Liver (tissue), 7 donors: ENCODE measurements at regions not wholly inside any gene's neighbourhood (a gene's known extent, or its start where the extent isn't known, plus 50 kb on each side); places are given as distances from the start of the nearest gene placed in this dataset.

ENCODE experiments used
- DNase-seq: peaks from one replicate; pipeline ENCODE4 v3.0.0-alpha.2; 2017; ENCODE audit warnings: low spot score
- H3K27ac ChIP-seq, 2 donors: one replicate each; pipeline ENCODE4 v1.7.0; 2013; ENCODE audit warnings: inconsistent platforms in 2 of 2, low read length in 2 of 2, control low read depth in 1 of 2, low read depth in 1 of 2, mild to moderate bottlenecking in 1 of 2
- H3K27me3 ChIP-seq, 4 donors: one replicate each; pipeline versions ENCODE4 v1.6.1 to v1.7.0; 2013; ENCODE audit warnings: low read length in 3 of 4, inconsistent platforms in 1 of 4, mild to moderate bottlenecking in 1 of 4, moderate library complexity in 1 of 4; ENCODE audit not compliant: control insufficient read depth in 4 of 4, insufficient read depth in 4 of 4
- H3K36me3 ChIP-seq, 4 donors: one replicate each; pipeline versions ENCODE4 v1.6.1 to v1.7.0; 2013; ENCODE audit warnings: low read length in 3 of 4, mild to moderate bottlenecking in 3 of 4, low read depth in 1 of 4, moderate library complexity in 1 of 4; ENCODE audit not compliant: control insufficient read depth in 4 of 4, insufficient read depth in 3 of 4
- H3K4me1 ChIP-seq, 4 donors: one replicate each; pipeline versions ENCODE4 v1.6.1 to v1.7.0; 2013; ENCODE audit warnings: low read length in 3 of 4, mild to moderate bottlenecking in 3 of 4, moderate library complexity in 1 of 4; ENCODE audit not compliant: control insufficient read depth in 4 of 4, insufficient read depth in 4 of 4
- H3K4me3 ChIP-seq, 3 donors: one replicate each; pipeline versions ENCODE4 v1.6.1 to v1.7.0; 2013; ENCODE audit warnings: low read length in 3 of 3, control low read depth in 1 of 3, low read depth in 1 of 3, mild to moderate bottlenecking in 1 of 3
- H3K9ac ChIP-seq, 2 donors: one replicate each; pipeline ENCODE4 v1.7.0; 2013; ENCODE audit warnings: low read length in 2 of 2, mild to moderate bottlenecking in 2 of 2, moderate library complexity in 2 of 2, control low read depth in 1 of 2, low read depth in 1 of 2
- H3K9me3 ChIP-seq, 4 donors: one replicate each; pipeline versions ENCODE4 v1.6.1 to v1.7.0; 2013; ENCODE audit warnings: low read length in 3 of 4; ENCODE audit not compliant: control insufficient read depth in 4 of 4
- EGR1 ChIP-seq, 2 donors: IDR thresholded peaks; 2 replicates each; pipeline ENCODE4 v1.6.1; 2016 to 2018; ENCODE audit warnings: antibody characterized with exemption in 2 of 2, low read depth in 2 of 2
- FOXA2 ChIP-seq: IDR thresholded peaks from 2 replicates; pipeline ENCODE4 v1.6.1; 2016; ENCODE audit warnings: antibody characterized with exemption
- GABPA ChIP-seq, 2 donors: IDR thresholded peaks in 1 of 2; conservative IDR thresholded peaks in 1 of 2; 2 replicates each; pipeline ENCODE4 v1.6.1; 2016; ENCODE audit warnings: antibody characterized with exemption in 2 of 2, mild to moderate bottlenecking in 1 of 2, moderate library complexity in 1 of 2
- HNF4A ChIP-seq, 2 donors: conservative IDR thresholded peaks; 2 replicates each; pipeline ENCODE4 v1.6.1; 2016; ENCODE audit warnings: antibody characterized with exemption in 2 of 2, mild to moderate bottlenecking in 2 of 2
- HNF4G ChIP-seq: IDR thresholded peaks from 2 replicates; pipeline ENCODE4 v1.6.1; 2016; ENCODE audit warnings: antibody characterized with exemption
- JUND ChIP-seq, 2 donors: IDR thresholded peaks; 2 replicates each; pipeline ENCODE4 v1.6.1; 2016; ENCODE audit warnings: antibody characterized with exemption in 2 of 2
- NR2F2 ChIP-seq: IDR thresholded peaks from 2 replicates; pipeline ENCODE4 v1.6.1; 2016; ENCODE audit warnings: antibody characterized with exemption
- RAD21 ChIP-seq, 2 donors: IDR thresholded peaks; 2 replicates each; pipeline ENCODE4 v1.6.1; 2016; ENCODE audit warnings: antibody characterized with exemption in 2 of 2, mild to moderate bottlenecking in 2 of 2
- REST ChIP-seq: IDR thresholded peaks from 2 replicates; pipeline ENCODE4 v1.6.1; 2016; ENCODE audit warnings: antibody characterized with exemption, mild to moderate bottlenecking
- RXRA ChIP-seq, 2 donors: IDR thresholded peaks; 2 replicates each; pipeline ENCODE4 v1.6.1; 2017 to 2018; ENCODE audit warnings: antibody characterized with exemption in 2 of 2, mild to moderate bottlenecking in 1 of 2
- SP1 ChIP-seq: IDR thresholded peaks from 2 replicates; pipeline ENCODE4 v1.6.1; 2018; ENCODE audit warnings: antibody characterized with exemption, mild to moderate bottlenecking
- TAF1 ChIP-seq: conservative IDR thresholded peaks from 2 replicates; pipeline ENCODE4 v1.6.1; 2016; ENCODE audit warnings: antibody characterized with exemption, mild to moderate bottlenecking
- YY1 ChIP-seq: IDR thresholded peaks from 2 replicates; pipeline ENCODE4 v1.6.1; 2016; ENCODE audit warnings: antibody characterized with exemption, mild to moderate bottlenecking
- ZBTB33 ChIP-seq: IDR thresholded peaks from 2 replicates; pipeline ENCODE4 v1.6.1; 2016; ENCODE audit warnings: antibody characterized with exemption
- WGBS: extraction: QIAGEN DNeasy Blood & Tissue Kit; methylation state at CpG from one replicate; pipeline ENCODE4 v1.1.7; 2013; 5-methylcytosine and 5-hydroxymethylcytosine counted together
- TF ChIP-seq, protein P1 (sequence below): IDR thresholded peaks from 2 replicates; pipeline ENCODE4 v1.6.1; 2016; ENCODE audit warnings: antibody characterized with exemption
- TF ChIP-seq, protein P2 (sequence below): IDR thresholded peaks from 2 replicates; pipeline ENCODE4 v1.6.1; 2016; ENCODE audit warnings: antibody characterized with exemption
- donor health status: healthy.
- donor health status: healthy.
- donor health status: healthy.
- donor health status: healthy.

DNA sequence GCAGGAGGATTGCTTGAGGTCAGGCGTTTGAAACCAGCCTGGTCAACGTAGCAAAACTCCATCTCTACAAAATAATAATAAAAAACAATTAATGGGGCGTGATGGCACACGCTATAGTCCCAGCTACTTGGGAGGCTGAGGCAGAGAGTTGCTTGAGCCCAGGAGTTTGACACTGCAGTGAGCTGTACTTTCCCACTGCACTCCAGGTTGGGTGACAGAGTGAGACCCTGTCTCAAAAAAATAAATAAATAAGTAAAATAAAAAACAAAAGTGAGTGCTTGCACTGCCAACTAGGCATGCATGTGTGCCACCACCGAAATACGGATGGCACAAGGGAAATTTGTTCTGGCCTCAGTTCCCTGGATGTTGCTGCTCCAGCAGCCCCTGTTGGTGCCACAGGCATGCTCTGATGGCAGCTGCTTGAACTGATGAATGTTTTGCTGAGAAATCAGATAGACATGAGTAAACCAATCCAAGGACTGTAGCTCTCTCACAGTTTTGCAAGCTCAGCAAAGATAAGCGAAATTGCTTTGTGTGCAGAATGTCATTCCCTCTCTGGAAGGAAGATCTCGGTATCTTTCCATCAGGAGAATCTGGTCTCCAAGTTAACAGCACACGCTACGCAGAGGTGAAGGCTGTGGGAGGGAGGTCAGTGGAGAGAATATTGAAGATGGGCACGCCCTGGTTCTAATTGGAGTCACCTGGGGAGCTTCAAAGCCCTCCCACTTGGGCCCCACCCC, 188.0 kb upstream of the SLC24A3 start:
- Histone ChIP-seq H3K36me3 (no peaks in the 10 kb centered on the region), H3K9ac (no peak overlapping the region), H3K4me1 (peaks cover 0 to 2% (median 0%) of the 10 kb centered on the region in 4 donors), H3K4me3 (no peak overlapping the region), H3K27ac (no peak overlapping the region), H3K27me3 (no peaks in the 10 kb centered on the region), H3K9me3 (no peaks in the 10 kb centered on the region)
- 72% methylated on average over 11 of the region's 11 CpGs for WGBS
- no peak for DNase-seq
- TF ChIP-seq, protein P1, sequence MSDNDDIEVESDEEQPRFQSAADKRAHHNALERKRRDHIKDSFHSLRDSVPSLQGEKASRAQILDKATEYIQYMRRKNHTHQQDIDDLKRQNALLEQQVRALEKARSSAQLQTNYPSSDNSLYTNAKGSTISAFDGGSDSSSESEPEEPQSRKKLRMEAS, result no peak
- TF ChIP-seq TAF1 (no peak), NR2F2 (no peak), HNF4A (conservative IDR thresholded peaks at IDR 0.05) (no peak)

DNA sequence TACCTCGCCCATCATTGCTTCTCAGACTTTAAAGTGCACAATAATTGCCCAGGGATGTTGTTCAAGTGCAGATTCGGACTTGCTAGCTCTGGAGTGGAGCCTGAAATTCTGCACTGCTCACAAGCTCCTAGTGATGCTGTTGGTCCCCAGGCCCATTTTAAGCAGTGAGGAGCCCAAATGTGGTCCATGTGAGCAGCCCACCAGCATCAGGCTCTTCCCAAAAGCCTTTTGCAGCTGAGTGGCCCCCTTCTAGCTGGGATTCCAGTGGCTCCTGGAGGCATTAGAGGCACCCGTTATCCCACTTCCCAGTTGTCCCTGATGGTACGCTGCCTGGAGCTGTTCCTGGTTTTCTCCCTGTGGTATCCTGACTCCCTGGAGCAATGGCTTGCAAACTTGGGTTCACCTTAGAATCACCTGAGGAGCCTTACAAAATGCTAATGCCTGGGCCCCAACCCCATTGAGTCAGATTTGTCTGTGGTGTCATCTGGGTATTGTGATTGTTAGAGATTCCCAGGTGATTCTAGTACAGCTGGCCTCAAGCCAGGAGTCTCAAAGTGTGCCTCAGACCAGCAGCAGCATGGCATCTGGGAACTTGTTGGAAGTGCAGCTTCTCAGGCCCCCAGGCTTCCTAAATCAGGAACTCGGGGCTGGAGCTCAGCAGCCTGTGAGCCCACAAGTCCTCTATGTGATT, 186.9 kb upstream of the SLC24A3 start:
- no peaks in the 10 kb centered on the region for H3K27me3 ChIP-seq
- no peak for TF ChIP-seq YY1
- no peak for TF ChIP-seq RXRA (IDR thresholded peaks at IDR 0.05)
- TF ChIP-seq ZBTB33, result no peak
- TF ChIP-seq GABPA (IDR thresholded peaks at IDR 0.05 in 1 of 2, conservative IDR thresholded peaks at IDR 0.05 in 1 of 2), result no peak
- no peak for TF ChIP-seq SP1
- TF ChIP-seq RAD21 (IDR thresholded peaks at IDR 0.05), result no peak
- TF ChIP-seq NR2F2, result no peak
- no peak overlapping the region for H3K27ac ChIP-seq
- no peaks in the 10 kb centered on the region for H3K36me3 ChIP-seq
- no peaks in the 10 kb centered on the region for H3K4me1 ChIP-seq
- H3K4me3 ChIP-seq, result no peak overlapping the region
- 83% methylated on average over 5 of the region's 5 CpGs for WGBS
- no peak for DNase-seq
- H3K9me3 ChIP-seq, result no peaks in the 10 kb centered on the region
- no peak overlapping the region for H3K9ac ChIP-seq

DNA sequence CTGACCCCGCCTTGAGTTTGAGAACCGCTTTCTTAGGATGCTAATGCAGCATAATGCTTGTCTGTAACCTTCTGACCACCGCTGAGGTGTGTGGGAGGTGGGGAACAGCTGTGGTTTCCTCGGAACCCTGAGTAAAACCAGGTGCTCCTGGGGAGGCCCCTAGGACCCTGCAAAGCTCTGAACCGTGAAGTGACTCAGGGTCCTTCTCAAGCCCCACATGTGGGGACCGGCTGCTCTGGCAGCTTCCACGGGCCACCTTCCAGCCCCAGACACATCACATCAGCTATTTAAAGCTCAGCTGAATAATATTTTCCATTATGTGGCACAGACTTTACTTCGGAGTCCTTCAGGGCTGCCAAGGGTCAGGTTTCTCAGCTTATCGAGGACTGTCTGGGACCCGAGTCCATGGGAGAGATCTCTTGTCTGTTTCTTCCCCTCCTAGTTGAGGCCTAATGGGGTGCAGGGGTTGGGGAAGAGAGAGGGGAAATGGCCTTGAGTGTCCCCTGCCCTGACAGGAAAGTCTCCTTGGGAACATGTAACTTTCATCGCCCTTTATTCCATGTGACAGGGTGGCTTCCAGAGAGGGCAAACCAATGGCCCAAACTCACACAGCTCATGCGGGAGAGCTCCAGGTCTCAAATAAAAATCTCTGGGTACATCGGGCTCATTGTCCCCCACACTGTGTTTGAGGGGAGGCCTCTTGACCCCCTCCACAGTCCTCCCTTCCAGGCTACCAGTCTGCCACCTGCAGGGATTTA, 186.1 kb upstream of the SLC24A3 start:
- Histone ChIP-seq H3K27ac (no peak overlapping the region), H3K9me3 (no peaks in the 10 kb centered on the region), H3K9ac (no peak overlapping the region), H3K4me1 (no peaks in the 10 kb centered on the region), H3K27me3 (no peaks in the 10 kb centered on the region), H3K36me3 (no peaks in the 10 kb centered on the region), H3K4me3 (no peak overlapping the region)
- 86% methylated on average over 13 of the region's 13 CpGs for WGBS
- DNase-seq, result no peak
- TF ChIP-seq HNF4A (conservative IDR thresholded peaks at IDR 0.05) (no peak), FOXA2 (no peak), YY1 (no peak), HNF4G (no peak), GABPA (IDR thresholded peaks at IDR 0.05 in 1 of 2, conservative IDR thresholded peaks at IDR 0.05 in 1 of 2) (no peak), RXRA (IDR thresholded peaks at IDR 0.05) (no peak), SP1 (no peak), RAD21 (IDR thresholded peaks at IDR 0.05) (no peak), TAF1 (no peak), JUND (IDR thresholded peaks at IDR 0.05) (no peak), ZBTB33 (no peak), REST (no peak), EGR1 (IDR thresholded peaks at IDR 0.05; ENCODE audit: low read depth in 2 of 2) (no peak)
- TF ChIP-seq, protein P2, sequence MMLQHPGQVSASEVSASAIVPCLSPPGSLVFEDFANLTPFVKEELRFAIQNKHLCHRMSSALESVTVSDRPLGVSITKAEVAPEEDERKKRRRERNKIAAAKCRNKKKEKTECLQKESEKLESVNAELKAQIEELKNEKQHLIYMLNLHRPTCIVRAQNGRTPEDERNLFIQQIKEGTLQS, result no peak
- TF ChIP-seq, protein P1, result no peak
